IMR-90 (cell line): ENCODE measurements at regions not wholly inside any gene's neighbourhood (a gene's known extent, or its start where the extent isn't known, plus 50 kb on each side); places are given as distances from the start of the nearest gene placed in this dataset.

Source experiments
- BHLHE40 ChIP-seq: fragments of 150-350 bp; IDR thresholded peaks from 2 replicates; pipeline ENCODE4 v1.6.1; 2016; ENCODE audit warnings: mild to moderate bottlenecking, low read depth, low read length
- CEBPB ChIP-seq: IDR thresholded peaks from 2 replicates; pipeline ENCODE4 v1.6.1; 2012; ENCODE audit warnings: low read depth, low read length, improper control_type of control experiment
- CTCF ChIP-seq: conservative IDR thresholded peaks from 2 replicates; pipeline ENCODE4 v1.5.1; 2012; ENCODE audit warnings: mild to moderate bottlenecking, low read depth, low read length, improper control_type of control experiment
- MAFK ChIP-seq: IDR thresholded peaks from 2 replicates; pipeline ENCODE4 v1.6.1; 2012; ENCODE audit warnings: low read depth, low read length, improper control_type of control experiment
- MAZ ChIP-seq: IDR thresholded peaks from 2 replicates; pipeline ENCODE4 v1.6.1; 2012; ENCODE audit warnings: low read depth, mild to moderate bottlenecking, low read length, improper control_type of control experiment, moderate library complexity, borderline replicate concordance
- POLR2A ChIP-seq: IDR thresholded peaks from 2 replicates; pipeline ENCODE4 v1.6.1; 2012; ENCODE audit warnings: mild to moderate bottlenecking, low read depth, low read length
- RAD21 ChIP-seq: IDR thresholded peaks from 2 replicates; pipeline ENCODE4 v1.6.1; 2012; ENCODE audit warnings: low read length, improper control_type of control experiment
- RCOR1 ChIP-seq: IDR thresholded peaks from 2 replicates; pipeline ENCODE4 v1.6.1; 2012; ENCODE audit warnings: mild to moderate bottlenecking, low read length, improper control_type of control experiment; ENCODE audit not compliant: insufficient replicate concordance
- RFX5 ChIP-seq: IDR thresholded peaks from 2 replicates; pipeline ENCODE4 v1.8.0; 2012; ENCODE audit warnings: low read depth, mild to moderate bottlenecking, low read length, moderate library complexity
- SMC3 ChIP-seq: fragments of 150-350 bp; IDR thresholded peaks from 2 replicates; pipeline ENCODE4 v1.6.1; 2016; ENCODE audit warnings: low read depth, mild to moderate bottlenecking, antibody characterized with exemption, low read length, moderate library complexity

GRCh38 chr6:95802978-95803377 lies 212.8 kb upstream of the FUT9 start:
- TF ChIP-seq POLR2A (no peak), BHLHE40 (no peak), CTCF (no peak), MAFK (no peak), SMC3 (no peak), CEBPB (no peak), RFX5 (no peak), RCOR1 (no peak), MAZ (no peak), RAD21 (no peak)
